ENCODE measurements at regions not wholly inside any gene's neighbourhood (a gene's known extent, or its start where the extent isn't known, plus 50 kb on each side); places are given as distances from the start of the nearest gene placed in this dataset.

DNA sequence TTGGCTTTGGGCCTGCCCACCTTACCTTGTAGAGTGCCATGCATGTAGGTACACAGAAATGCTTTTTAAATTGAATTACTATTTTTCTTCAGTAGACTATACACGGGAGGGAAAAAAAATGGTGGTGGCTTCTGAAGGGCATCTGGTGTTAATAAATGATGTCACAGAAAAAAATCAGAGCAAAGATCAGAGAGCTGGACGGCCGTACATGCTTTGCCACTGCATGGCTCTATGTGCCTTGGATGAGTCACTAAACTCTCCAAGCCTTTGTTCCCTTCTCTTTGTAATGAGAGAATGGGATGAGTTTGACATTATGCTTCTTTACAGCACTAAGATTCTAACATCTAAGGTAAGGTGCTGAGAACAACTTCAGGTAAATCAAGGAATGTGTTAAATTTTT is 376.4 kb upstream of the DDHD1 start:
- no peak for DNase-seq (ENCODE audit: low read depth, low spot score)
- in situ Hi-C loops (cut with HindIII; ENCODE audit: low pct_unique_long_range_greater_than_20kb, low sequenced_read_pairs), result no loop called here

GRCh38 chr14:53528185-53528671 is 375.1 kb upstream of the DDHD1 start:
- in situ Hi-C loops (cut with HindIII; ENCODE audit: low pct_unique_long_range_greater_than_20kb, low sequenced_read_pairs), result no loop called here
- DNase-seq (ENCODE audit: low read depth, low spot score), result no peak

GRCh38 chr14:53526200-53526599 is 373.1 kb upstream of the DDHD1 start:
- in situ Hi-C loops (cut with HindIII; ENCODE audit: low pct_unique_long_range_greater_than_20kb, low sequenced_read_pairs), result no loop called here
- no peak for DNase-seq (ENCODE audit: low read depth, low spot score)

- no peak for DNase-seq (ENCODE audit: low read depth, low spot score)
- in situ Hi-C loops (cut with HindIII; ENCODE audit: low pct_unique_long_range_greater_than_20kb, low sequenced_read_pairs), result no loop called here
These were observed 372.5 kb upstream of the DDHD1 start for GRCh38 chr14:53525608-53526007.

- in situ Hi-C loops (cut with HindIII; ENCODE audit: low pct_unique_long_range_greater_than_20kb, low sequenced_read_pairs), result no loop called here
- no peak for DNase-seq (ENCODE audit: low read depth, low spot score)
These were observed 371.3 kb upstream of the DDHD1 start for GRCh38 chr14:53524391-53524790.

DNA sequence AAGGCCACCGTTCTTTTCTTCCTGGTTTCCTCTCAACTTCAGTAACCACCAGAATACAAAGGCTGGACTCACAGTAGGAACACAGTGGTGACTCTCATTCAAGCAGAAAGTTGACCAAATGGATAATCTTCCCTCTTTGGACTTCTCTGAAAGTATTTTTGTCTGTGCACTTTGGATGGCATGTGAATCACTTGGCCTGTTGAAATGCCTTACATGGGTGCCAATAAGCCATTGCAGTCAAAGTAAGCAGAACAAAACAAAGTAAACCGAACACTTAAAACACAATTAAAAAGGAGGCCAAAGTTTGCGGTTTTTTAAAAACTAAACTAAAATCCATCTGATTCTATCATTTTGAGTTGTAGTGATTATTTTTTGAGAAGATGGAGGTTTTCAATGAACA is 370.1 kb upstream of the DDHD1 start:
- in situ Hi-C loops (cut with HindIII; ENCODE audit: low pct_unique_long_range_greater_than_20kb, low sequenced_read_pairs), result no loop called here
- DNase-seq (ENCODE audit: low read depth, low spot score), result no peak

- in situ Hi-C loops (cut with HindIII; ENCODE audit: low pct_unique_long_range_greater_than_20kb, low sequenced_read_pairs), result no loop called here
- DNase-seq (ENCODE audit: low read depth, low spot score), result no peak
These were observed 367.2 kb upstream of the DDHD1 start for GRCh38 chr14:53520078-53520928.

DNA sequence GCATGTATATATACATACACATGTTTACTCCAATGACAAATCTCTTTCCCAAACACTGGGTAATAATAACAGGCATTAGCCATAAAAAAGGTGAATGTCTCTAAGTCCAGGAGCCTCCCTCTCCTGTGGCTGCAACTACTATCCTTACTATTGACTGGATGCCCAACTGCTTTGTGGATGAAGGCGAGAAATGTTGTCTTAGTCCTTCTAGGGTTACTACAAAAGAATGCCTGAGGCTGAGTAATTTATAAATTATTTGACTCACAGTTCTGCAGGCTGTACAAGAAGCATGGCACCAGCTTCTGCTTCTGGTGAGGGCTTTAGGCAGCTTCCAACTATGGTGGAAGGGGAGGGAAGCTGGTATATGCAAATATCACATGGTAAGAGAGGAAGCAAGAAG is 366.0 kb upstream of the DDHD1 start:
- no peak for DNase-seq (ENCODE audit: low read depth, low spot score)
- in situ Hi-C loops (cut with HindIII; ENCODE audit: low pct_unique_long_range_greater_than_20kb, low sequenced_read_pairs), result no loop called here

- no peak for DNase-seq (ENCODE audit: low read depth, low spot score)
- in situ Hi-C loops (cut with HindIII; ENCODE audit: low pct_unique_long_range_greater_than_20kb, low sequenced_read_pairs), result no loop called here
These were observed 364.3 kb upstream of the DDHD1 start for GRCh38 chr14:53517270-53517960.

DNA sequence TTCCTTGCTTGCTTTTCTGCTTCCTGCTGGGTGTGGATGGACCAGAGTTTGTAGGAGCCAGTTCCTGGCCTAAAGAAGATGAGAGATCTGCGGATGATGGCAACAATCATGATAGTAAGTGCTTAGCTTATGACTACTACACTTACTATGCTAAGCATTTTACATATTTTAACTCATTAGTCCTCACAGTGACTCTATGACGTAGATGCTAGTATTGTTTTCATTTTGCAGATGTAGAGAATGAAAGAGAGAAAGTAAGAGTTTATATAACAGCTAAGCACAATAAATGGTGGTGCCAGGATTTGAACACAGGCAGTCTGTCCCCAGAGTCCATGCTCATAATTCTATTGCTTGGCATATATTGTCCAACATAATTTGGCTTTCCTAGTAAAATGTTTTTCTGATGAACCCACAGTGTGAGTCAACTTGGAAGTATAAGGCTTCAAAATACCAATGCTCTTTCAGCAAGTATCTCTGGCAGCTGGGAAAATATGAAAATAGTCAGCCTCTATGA is 363.2 kb upstream of the DDHD1 start:
- in situ Hi-C loops (cut with HindIII; ENCODE audit: low pct_unique_long_range_greater_than_20kb, low sequenced_read_pairs), result no loop called here
- DNase-seq (ENCODE audit: low read depth, low spot score), result no peak

- no peak for DNase-seq (ENCODE audit: low read depth, low spot score)
- in situ Hi-C loops (cut with HindIII; ENCODE audit: low pct_unique_long_range_greater_than_20kb, low sequenced_read_pairs), result no loop called here
These were observed 362.2 kb upstream of the DDHD1 start for GRCh38 chr14:53515276-53515675.

- no peak for DNase-seq (ENCODE audit: low read depth, low spot score)
- in situ Hi-C loops (cut with HindIII; ENCODE audit: low pct_unique_long_range_greater_than_20kb, low sequenced_read_pairs), result no loop called here
These were observed 361.1 kb upstream of the DDHD1 start for GRCh38 chr14:53514197-53514596.

GRCh38 chr14:53510281-53510912 is 357.3 kb upstream of the DDHD1 start:
- DNase-seq (ENCODE audit: low read depth, low spot score), result no peak
- in situ Hi-C loops (cut with HindIII; ENCODE audit: low pct_unique_long_range_greater_than_20kb, low sequenced_read_pairs), result no loop called here

DNA sequence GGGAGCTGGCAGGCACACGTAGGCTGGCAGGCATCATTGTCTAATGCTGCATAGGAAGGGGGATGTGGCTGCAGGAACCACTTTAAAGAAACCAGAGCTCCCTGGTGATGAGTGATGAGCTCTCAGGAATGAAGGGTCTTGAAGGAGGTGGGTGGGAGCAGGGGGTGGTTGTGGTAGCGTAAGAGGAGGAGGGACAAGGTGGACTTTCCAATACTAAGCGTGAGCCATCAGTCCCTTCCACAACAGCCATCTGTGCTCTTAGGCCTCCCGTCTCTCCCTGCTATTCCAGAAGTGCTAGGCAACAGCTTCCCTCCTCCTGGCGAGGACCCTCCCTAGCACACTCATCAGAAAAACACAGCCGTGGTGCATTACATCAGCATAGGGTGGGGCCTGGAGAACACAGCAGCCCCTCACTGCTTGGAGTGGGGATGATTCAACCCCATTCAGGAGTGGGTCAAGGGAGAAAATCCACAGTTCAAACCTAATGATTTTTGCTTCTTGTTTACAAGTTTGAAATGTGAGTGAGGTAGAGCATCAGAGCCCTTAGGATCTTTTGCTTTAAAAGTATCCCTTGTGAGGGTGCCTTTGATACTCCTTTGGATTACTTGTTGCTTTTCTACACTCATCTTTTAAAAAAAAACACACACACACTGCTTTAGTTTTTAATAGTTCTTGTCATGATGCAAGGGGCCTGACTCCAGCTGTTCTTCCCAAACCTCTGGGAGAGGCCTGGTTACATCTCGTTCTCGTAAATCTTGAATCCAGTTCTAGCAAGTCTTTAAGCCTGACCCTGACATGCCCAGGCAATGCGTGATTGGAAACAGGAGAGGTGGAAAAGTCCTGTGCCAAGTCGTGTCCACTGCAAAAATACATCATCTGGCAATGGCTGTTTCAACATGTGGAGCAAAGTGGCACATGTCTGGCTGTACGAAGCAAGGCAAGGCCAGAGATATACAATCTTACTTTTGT is 356.4 kb upstream of the DDHD1 start:
- in situ Hi-C loops (cut with HindIII; ENCODE audit: low pct_unique_long_range_greater_than_20kb, low sequenced_read_pairs), result no loop called here
- no peak for DNase-seq (ENCODE audit: low read depth, low spot score)

DNA sequence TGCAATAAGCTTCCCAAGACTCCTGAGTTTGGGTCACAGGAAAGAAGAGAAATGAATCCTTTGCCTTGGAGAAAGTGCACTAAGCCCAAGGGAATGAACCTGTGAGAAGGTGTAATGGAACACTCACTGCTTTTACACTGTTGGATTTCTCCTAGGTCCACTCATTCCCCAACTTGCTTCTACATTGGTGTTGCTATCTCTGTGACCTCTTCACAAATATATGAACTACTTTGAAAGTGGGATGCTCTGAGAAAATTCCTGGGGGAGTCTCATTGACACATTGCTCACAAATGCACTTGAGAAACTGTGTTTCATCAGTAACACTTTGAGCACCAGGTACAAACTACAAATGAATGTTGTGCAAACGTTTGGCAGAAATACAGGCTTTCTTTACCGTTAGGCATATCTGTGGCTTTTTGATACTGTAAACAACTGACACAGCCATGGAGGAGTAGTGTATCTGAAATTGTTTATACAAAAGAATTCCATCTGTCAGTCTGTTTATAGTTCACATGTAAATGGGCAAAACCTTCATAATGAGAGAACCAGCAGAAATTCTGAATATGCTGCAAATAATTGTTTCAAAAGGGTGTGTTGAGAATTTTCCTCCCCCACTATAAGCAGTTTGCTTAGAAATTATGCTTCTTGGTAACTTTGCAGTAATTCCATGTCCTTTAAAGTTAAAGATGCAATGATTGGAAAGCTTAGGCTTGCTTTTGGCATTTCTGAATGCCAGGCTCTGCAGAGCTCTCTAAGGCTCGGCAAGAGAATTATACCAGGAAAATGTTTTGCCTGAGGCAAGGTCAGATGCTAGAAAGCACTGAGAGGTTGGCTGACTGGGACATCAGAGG is 348.5 kb upstream of the DDHD1 start:
- no peak for DNase-seq (ENCODE audit: low read depth, low spot score)
- in situ Hi-C loops (cut with HindIII; ENCODE audit: low pct_unique_long_range_greater_than_20kb, low sequenced_read_pairs), result no loop called here

- in situ Hi-C loops (cut with HindIII; ENCODE audit: low pct_unique_long_range_greater_than_20kb, low sequenced_read_pairs), result no loop called here
- no peak for DNase-seq (ENCODE audit: low read depth, low spot score)
These were observed 347.1 kb upstream of the DDHD1 start for GRCh38 chr14:53500191-53500590.

DNA sequence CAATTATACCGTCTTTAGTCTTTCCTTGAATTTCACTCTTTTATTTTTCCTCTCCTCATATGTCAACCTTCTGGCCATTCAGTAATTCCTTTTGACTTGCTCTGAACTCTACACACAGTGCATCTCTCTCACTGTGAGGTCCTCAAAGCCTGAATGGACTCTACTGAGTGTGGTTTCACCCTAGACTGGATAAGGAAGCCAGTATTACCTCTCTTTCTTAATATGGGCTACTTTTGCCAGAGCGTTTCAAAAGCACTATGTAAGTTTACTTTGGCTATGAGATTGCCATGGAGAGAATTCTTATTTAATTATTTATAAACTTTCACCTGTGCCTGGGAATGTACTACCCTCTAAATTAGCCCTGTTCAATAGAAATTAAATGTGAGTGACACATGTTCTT is 343.5 kb upstream of the DDHD1 start:
- DNase-seq (ENCODE audit: low read depth, low spot score), result no peak
- in situ Hi-C loops (cut with HindIII; ENCODE audit: low pct_unique_long_range_greater_than_20kb, low sequenced_read_pairs), result no loop called here
